Dendritic cell treated with granulocyte-macrophage colony-stimulating factor and Interleukin-4, amounts not matched to agents 40 ng/mL and 50 ng/mL, for 4 days (primary cell): ENCODE measurements at regions not wholly inside any gene's neighbourhood (a gene's known extent, or its start where the extent isn't known, plus 50 kb on each side); places are given as distances from the start of the nearest gene placed in this dataset.
"Not testable (repeated sequence)": the region's sequence is repeated elsewhere in the genome, so short reads cannot be mapped to it uniquely, and the experiment has no call there.

Source experiments
- H3K27ac Mint-ChIP-seq: one replicate; pipeline ENCODE4 v1.8.0; 2022; ENCODE audit warnings: mild to moderate bottlenecking, mixed read lengths
- H3K27me3 Mint-ChIP-seq: one replicate; pipeline ENCODE4 v1.8.0; 2022; ENCODE audit warnings: mild to moderate bottlenecking, mixed read lengths
- H3K36me3 Mint-ChIP-seq: one replicate; pipeline ENCODE4 v1.8.0; 2022; ENCODE audit warnings: low read depth, mixed read lengths
- H3K4me1 Mint-ChIP-seq: one replicate; pipeline ENCODE4 v1.8.0; 2022; ENCODE audit warnings: low read depth, mixed read lengths
- H3K4me3 Mint-ChIP-seq: one replicate; pipeline ENCODE4 v1.8.0; 2022; ENCODE audit warnings: mild to moderate bottlenecking, moderate library complexity, mixed read lengths
- H3K9me3 Mint-ChIP-seq: one replicate; pipeline ENCODE4 v1.8.0; 2022; ENCODE audit warnings: mixed read lengths
- intact Hi-C: fragments of 100-400 bp; cut with micrococcal nuclease; formaldehyde crosslinking; loops from one replicate; pipeline ENCODE4 v1.15.0; 2022

DNA sequence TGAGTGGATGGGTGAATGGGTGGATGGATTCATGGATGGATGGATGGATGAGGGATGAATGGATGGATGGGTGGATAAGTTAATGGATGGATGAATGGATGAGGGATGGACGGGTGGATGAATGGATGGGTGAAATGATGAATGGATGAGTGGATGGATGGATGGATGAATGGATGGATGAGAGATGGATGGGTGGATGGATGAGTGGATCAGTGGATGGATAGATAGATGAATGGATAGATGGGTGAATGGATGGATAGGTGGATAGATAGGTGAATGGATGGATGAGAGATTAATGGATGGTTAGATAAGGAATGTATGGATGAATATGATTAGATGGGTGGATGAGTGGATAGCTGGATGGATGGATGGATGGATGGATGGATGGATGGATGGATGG, 313.5 kb downstream of the NPHP4 start:
- H3K36me3 Mint-ChIP-seq = no peaks in the 10 kb centered on the region
- no peaks in the 10 kb centered on the region for H3K27me3 Mint-ChIP-seq
- no peak overlapping the region for H3K4me3 Mint-ChIP-seq
- H3K9me3 Mint-ChIP-seq = peaks cover 13% of the 10 kb centered on the region
- no peak overlapping the region for H3K27ac Mint-ChIP-seq
- no peaks in the 10 kb centered on the region for H3K4me1 Mint-ChIP-seq
- intact Hi-C loops = no loop called here

DNA sequence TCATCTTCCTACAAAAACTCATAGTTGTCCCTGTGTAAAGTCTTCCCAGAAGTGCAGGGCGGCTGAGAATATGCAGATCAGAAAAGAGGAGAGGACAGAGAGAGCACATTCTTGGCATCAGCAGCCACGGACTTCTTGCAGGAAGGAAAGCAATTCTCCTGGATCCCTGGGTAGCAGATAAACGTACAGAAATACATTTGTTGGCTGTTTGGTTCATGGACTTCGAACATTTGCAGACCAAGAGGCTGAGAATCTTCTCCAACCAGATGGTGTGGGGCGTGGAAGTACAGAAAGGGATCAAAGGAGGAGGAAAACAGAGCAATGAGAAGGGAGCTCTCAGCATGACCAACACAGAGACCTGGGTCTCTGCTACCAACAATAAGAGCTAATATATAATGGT, 319.9 kb downstream of the NPHP4 start:
- H3K27me3 Mint-ChIP-seq, H3K4me3 Mint-ChIP-seq, H3K4me1 Mint-ChIP-seq, H3K36me3 Mint-ChIP-seq, intact Hi-C loops, H3K27ac Mint-ChIP-seq: not testable (repeated sequence)
- H3K9me3 Mint-ChIP-seq = peaks cover 30% of the 10 kb centered on the region

DNA sequence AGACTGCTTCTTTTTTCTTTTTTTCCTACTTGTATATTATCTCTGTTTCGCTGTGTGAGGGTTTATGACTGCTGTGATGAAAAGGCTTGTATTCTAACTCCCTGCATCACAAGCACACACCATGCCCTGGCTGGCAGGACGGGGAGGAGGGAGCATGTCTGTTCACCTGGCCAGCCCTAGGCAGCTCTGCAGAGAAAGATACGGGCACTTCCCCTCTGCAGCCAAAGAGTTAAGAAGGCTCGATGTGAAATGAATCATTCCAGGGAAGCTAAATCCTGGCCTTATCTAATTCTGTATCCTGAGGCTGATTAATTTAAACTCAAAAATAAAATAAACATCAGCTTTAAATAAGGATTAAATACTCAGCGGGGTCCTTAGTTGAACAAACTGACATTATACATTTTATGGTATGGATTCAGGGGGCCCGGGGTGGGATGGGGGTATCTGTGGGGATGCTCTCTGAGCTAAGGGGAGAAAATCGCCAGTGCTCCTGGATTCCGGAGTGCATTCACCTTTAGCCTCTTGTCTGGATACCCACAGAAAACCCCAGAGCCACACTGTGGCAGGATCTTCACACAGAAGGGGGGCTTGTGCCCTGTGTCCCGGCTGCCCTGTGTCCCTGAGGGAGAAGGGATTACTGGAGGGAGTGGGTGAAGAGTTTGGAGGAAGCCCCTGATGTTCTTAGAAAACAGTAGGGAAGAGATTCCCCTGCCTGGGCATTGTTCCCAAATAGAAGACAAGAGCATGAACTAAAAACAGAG, 321.5 kb downstream of the NPHP4 start:
- Mint-ChIP-seq H3K27ac (no peak overlapping the region), H3K4me1 (no peaks in the 10 kb centered on the region), H3K4me3 (no peak overlapping the region), H3K27me3 (no peaks in the 10 kb centered on the region), H3K9me3 (peaks cover 30% of the 10 kb centered on the region), H3K36me3 (no peaks in the 10 kb centered on the region)
- intact Hi-C loops = no loop called here

DNA sequence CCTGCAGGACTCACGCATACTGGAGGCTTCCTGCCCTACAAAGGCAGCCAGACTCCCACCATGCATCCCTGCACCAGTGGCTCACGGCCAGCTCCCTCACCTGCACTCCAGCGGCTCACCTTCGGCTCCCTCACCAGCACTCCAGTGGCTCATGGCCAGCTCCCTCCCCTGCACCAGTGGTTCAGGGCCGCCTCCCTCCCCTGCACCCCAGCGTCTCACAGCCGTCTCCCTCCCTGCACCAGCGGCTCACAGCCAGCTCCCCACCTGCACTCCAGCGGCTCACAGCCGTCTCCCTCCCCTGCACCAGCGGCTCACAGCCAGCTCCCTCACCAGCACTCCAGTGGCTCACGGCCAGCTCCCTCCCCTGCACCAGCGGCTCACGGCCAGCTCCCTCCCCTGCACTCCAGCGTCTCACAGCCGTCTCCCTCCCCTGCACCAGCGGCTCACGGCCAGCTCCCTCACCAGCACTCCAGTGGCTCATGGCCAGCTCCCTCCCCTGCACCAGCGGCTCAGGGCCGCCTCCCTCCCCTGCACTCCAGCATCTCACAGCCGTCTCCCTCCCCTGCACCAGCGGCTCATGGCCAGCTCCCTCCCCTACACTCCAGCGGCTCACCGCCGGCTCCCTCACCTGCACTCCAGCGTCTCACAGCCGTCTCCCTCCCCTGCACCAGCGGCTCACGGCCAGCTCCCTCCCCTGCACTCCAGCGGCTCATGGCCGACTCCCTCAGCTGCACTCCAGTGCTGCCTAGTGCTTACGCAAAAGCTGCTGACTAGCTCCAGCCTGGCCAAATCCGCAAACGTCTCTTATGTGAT, 324.5 kb downstream of the NPHP4 start:
- no peaks in the 10 kb centered on the region for H3K36me3 Mint-ChIP-seq
- no peaks in the 10 kb centered on the region for H3K4me1 Mint-ChIP-seq
- H3K9me3 Mint-ChIP-seq = peaks cover 8% of the 10 kb centered on the region
- intact Hi-C loops = no loop called here
- no peak overlapping the region for H3K27ac Mint-ChIP-seq
- no peaks in the 10 kb centered on the region for H3K27me3 Mint-ChIP-seq
- H3K4me3 Mint-ChIP-seq = no peak overlapping the region

DNA sequence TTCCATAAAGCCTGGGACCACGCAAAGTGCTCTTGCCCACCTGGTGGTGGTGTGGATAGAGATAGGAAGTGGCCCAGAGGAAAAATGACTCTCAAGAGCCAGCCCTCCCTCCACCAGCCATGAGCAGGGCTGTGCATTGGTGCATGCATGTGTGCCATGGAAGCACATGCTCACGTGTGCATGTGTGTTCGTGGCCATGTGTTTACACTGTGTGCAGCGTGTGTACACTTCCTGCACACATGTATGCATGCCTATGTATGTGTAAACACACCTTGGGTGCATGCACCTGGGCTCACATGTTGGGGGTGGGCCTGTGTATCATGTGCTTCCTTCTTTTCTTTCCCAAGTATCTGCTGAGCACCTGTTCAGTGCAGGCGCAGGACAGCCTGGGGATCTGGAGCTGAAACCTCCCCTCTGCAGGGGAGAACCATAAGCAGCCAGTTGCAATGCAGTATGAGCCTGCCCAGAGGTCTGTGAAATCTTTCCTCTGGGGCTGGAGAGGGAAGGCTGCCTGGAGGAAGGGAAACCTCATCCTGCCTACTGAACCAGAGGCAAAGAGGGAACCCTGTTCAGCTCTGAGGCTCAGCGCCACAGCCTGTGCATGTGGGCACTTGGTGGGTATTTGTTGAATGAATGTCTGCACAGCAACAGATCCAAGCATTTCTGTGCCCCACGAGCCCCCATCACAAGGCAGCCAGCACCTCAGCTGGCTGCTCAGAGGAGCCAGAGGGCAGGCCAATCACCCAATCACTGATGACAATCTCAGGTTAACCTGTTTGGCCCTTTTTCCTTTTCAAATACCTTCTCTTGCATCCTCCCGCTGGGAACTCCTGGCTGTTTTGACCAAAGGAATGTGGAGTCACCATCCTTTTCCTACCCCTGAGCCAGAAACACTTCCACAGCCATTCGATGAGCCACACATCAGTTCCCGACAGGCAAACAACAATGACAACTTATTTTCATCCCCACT, 327.0 kb downstream of the NPHP4 start:
- H3K27ac Mint-ChIP-seq = no peak overlapping the region
- no peaks in the 10 kb centered on the region for H3K4me1 Mint-ChIP-seq
- H3K4me3 Mint-ChIP-seq = no peak overlapping the region
- H3K36me3 Mint-ChIP-seq = no peaks in the 10 kb centered on the region
- no peaks in the 10 kb centered on the region for H3K9me3 Mint-ChIP-seq
- peaks cover 1% of the 10 kb centered on the region for H3K27me3 Mint-ChIP-seq
- intact Hi-C loops = no loop called here

DNA sequence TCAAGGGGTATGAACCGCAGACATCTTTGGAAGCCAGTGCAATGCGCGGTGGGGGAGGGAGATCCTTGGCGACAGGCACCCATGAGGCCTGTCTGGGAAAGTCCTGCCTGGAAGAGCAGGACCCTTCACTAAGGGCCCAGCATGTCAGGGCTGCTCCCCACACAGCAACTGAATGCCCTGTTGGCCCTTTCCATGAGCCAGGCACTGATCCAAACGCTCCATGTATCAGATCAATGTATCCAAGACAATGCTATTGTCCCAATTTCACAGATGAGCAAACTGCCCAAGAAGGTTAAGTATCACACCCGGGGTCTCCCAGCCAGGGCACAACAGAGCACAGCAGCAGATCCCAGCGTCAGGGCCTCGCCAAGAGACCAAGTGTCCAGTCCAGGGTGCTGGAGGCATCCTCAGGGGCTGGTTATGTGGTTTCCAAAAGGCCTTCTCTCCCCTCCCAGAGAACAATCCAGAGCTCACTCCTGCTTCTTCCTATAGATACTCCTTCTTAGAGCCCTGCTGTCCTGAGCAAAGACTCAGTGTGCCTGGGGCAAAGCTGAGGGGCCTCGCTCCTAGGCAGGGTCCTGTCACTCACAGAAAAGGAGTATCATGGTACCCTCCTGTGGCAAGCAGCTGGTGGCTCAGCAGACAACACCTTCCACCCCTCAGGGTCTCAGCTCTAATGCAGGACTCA, 328.0 kb downstream of the NPHP4 start:
- Mint-ChIP-seq H3K4me1 (no peaks in the 10 kb centered on the region), H3K27ac (no peak overlapping the region), H3K36me3 (no peaks in the 10 kb centered on the region), H3K27me3 (peaks cover 1% of the 10 kb centered on the region), H3K9me3 (no peaks in the 10 kb centered on the region), H3K4me3 (no peak overlapping the region)
- intact Hi-C loops = no loop called here

DNA sequence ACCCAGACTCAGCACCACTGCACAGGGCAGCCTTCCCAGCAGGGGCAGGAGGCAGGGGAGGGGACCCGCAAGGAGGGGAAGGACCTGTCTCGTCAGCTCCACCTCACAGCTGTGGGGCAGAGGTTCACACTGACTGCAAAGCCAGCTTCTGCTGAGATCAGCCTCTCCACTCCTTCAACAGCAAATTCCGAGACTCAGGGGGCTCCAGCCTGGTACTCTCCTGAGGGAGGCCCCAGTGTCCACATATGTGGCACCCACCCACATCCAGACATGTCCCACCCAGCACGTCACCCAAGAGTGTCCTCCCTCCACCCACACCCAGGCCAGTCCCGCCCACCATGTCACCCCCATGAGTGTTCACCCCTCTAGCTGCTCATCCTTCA, 329.5 kb downstream of the NPHP4 start:
- Mint-ChIP-seq H3K36me3 (no peaks in the 10 kb centered on the region), H3K4me1 (no peaks in the 10 kb centered on the region), H3K27ac (no peak overlapping the region)

DNA sequence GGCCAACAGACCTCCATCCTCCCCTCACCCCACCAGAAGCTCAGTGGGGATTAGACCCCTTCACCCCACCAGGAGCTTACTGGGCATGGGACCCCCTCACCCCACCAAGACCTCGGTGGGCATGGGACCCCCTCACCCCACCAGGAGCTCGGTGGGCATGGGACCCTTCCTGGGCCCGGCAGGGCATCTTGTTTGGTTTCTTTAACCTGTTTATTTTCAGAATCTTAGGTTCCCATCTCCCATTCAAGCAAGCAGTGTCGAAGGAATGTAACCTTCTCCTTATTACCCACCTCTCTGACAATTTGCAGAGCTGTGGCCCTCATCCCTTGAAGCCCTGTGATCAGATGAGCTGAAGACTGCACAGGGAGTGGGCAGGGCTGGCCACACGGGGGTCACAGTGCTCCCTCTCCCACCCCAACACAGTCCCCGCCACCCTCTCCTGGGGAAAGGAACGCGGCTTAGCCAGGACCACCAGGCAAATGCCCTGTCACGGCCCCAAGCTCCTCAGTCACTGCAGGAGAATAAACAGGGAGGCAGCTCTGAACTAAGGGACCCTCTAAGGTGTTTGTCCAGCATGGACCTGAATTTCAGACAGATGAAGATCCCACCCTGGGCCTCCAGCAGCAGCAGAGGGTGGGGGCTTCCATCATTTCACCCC, 330.0 kb downstream of the NPHP4 start:
- intact Hi-C loops = no loop called here
- no peaks in the 10 kb centered on the region for H3K9me3 Mint-ChIP-seq
- H3K27ac Mint-ChIP-seq = no peak overlapping the region

More for the DNA sequence above, 329.5 kb downstream of the NPHP4 start:
- no peak overlapping the region for H3K4me3 Mint-ChIP-seq
- intact Hi-C loops = no loop called here
- no peaks in the 10 kb centered on the region for H3K9me3 Mint-ChIP-seq
- H3K27me3 Mint-ChIP-seq = peaks cover 1% of the 10 kb centered on the region

DNA sequence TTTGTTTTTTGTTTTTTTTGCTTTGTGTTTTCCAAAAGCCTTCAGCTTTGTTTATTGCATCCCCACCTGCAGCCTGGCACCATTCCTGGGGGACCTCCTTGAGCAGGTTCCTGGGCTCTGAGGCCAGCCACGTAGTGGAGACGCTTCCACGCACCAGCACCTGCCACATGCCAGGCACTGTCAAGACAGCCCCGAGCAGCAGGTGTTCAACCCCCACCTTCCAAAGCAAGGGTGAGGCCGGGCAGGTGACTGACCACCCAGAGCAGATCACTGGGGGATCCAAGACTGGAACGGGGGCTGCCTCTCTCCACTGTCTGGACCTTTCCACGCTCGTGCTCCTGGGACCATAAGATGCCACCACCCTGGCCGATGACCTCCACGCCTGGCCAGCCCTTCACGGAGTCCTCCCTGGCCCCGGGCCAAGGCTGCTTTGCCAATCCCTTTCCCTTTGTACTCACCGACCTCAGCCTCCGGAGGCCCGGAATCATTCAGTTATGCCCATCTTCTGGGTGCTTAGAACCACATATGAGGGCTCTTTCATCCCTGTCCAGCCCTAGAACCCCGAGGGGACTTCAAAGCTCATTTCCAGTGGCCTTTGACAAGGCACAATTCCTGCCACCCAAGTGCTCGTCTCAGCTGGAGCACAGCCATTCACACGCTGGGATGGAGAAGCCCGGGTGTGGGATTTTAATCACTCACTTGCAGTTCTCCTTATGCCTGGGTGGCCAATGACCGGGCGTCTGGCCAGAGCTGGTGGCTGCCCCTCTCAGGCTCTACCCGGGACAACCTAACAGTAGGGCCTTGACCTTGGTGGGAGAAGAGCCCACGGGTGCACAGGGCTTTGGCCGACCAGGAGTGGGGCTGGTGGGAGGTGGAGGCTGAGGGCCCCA, 330.8 kb downstream of the NPHP4 start:
- H3K27me3 Mint-ChIP-seq = peaks cover 1% of the 10 kb centered on the region
- H3K9me3 Mint-ChIP-seq = no peaks in the 10 kb centered on the region
- H3K4me3 Mint-ChIP-seq = no peak overlapping the region
- no peak overlapping the region for H3K27ac Mint-ChIP-seq
- H3K4me1 Mint-ChIP-seq = no peaks in the 10 kb centered on the region
- intact Hi-C loops = no loop called here
- no peaks in the 10 kb centered on the region for H3K36me3 Mint-ChIP-seq

More for the DNA sequence above, 330.0 kb downstream of the NPHP4 start:
- peaks cover 1% of the 10 kb centered on the region for H3K27me3 Mint-ChIP-seq
- H3K36me3 Mint-ChIP-seq = no peaks in the 10 kb centered on the region
- H3K4me3 Mint-ChIP-seq = no peak overlapping the region
- H3K4me1 Mint-ChIP-seq = no peaks in the 10 kb centered on the region

DNA sequence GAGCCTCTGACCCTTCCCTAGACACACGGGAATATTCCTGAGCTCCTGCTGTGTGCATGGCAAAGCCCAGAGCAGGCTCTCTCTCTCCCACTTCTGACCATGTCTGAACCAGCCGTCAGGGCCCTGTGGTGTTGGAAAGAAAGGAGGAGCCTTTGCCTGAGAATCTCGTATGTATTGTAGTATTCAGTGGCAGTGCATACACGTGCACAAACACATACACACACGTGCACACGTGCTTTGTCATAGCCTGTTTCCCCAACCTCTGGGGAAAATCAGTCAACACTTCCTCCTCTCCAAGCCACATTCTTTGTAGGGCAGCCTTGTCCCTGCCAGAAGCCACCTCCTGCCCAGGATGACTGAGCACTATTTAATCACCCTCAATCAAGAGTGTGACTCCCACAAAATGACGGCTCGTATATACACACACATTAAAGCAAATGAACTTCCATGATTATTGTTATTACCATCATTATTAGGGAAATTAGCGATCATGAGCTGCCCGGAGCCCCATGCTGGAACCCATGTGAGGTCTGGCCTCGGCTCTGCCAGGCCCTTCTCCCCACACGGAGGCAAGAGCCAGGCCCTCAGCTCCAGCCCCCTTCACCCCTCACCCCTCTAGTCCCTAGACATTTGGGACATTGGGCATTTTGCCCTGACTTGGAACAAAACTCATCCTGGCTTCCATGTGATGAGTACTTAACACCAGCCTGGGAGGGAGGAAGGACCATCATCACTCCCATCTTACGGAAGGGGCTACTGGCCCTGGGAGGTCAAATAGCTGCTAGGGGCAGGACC, 331.9 kb downstream of the NPHP4 start:
- Mint-ChIP-seq H3K36me3 (no peaks in the 10 kb centered on the region), H3K27ac (no peak overlapping the region), H3K27me3 (peaks cover 1% of the 10 kb centered on the region), H3K9me3 (peaks cover 7% of the 10 kb centered on the region), H3K4me1 (no peaks in the 10 kb centered on the region), H3K4me3 (no peak overlapping the region)
- intact Hi-C loops = no loop called here

DNA sequence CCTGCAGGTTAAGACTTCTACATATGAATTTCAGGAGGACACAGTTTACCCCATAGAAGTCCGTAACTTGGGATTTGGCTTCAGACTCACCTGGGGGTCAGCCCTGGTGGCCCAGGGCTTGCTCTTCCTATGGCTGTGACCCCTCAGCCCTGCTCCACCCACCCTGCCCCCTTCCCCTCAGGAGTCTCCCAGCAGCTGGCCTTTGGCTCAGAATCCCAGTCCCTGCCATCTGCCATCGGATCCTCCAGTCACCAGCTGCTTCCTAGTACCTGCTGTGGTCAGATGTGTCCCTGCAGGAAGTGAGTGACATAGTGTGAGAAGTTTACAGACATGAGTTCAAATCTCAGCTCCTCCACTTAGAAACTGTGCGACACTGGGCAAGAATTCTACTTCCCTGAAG, 332.6 kb downstream of the NPHP4 start:
- Mint-ChIP-seq H3K4me3 (no peak overlapping the region), H3K9me3 (peaks cover 9% of the 10 kb centered on the region), H3K27me3 (peaks cover 1% of the 10 kb centered on the region), H3K4me1 (no peaks in the 10 kb centered on the region), H3K36me3 (no peaks in the 10 kb centered on the region), H3K27ac (no peak overlapping the region)
- intact Hi-C loops = no loop called here
